Activated CD8-positive, alpha-beta memory T cell treated with anti-CD3 and anti-CD28 coated beads for 36 hours (primary cell): ENCODE measurements at regions not wholly inside any gene's neighbourhood (a gene's known extent, or its start where the extent isn't known, plus 50 kb on each side); places are given as distances from the start of the nearest gene placed in this dataset.

ENCODE experiments used
- CTCF ChIA-PET: fragments of 350-600 bp; sonication (Branson Sonifier 250); formaldehyde crosslinking; loops from one replicate; lab custom pipeline; 2021; ENCODE audit warnings: antibody characterized with exemption; lab: Charles Lee
- POLR2A ChIA-PET: fragments of 350-600 bp; sonication (Branson Sonifier 250); formaldehyde crosslinking; loops from one replicate; lab custom pipeline; 2021; ENCODE audit warnings: antibody characterized with exemption; lab: Charles Lee

DNA sequence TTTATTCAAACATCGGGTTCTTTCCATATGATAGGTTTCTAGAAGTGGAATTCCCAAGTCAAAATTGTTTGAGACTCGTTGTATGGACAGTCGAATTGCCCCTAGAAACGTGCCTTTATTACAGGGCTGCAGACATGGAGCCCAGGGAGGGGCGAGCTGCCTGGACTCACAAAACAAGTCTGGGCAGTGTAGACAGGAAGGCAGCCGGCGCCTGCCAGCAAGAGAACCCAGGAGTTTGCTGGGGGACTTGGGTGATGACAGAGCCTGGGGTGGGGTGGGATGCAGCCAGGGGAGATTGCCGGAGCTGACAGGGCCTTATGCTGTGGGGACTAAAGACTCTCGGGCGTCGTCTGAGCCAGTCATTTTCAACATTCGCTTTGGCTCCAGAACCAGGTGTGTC is 107.4 kb upstream of the MSX1 start:
- ChIA-PET CTCF (no interaction called here), POLR2A (no interaction called here)

DNA sequence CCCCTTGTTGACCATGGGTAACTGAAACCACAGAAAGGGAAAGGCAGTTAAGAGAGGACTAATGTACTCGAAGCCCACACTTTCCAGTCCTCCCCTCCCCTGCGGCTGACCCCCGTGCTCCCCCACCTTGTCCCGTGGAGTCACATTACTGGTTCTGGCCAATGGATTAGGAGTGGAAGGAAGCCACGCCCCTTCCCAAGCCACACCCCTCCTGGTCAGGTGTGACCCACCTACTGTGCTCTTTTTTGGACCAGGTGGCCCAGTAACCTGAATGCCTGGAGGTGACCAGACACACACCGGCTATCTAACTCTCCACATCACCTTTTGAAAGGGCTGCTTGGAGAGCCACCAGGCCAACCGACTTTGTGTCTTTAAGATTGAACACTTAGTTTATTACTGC is 109.3 kb upstream of the MSX1 start:
- ChIA-PET POLR2A (no interaction called here), CTCF (no interaction called here)

DNA sequence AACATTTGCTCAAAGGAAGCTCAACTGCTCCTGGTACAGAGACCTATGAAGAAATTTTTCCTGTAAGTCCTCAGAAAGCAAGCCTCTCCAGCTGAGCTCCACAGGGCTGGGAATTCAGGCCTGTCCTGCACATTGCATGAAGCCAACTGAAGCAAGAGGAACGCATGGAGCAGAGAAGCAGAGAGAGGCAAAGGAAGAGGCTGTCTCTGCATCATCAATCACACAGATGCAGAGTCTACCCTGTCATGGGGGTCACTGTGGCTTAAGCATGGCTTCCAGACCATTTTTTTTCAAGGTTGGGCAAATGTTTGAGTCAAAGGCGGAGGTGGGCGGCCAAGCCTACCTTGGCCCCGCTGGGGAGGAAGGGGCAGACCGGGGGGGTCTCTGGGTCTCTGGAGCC is 110.3 kb upstream of the MSX1 start:
- CTCF ChIA-PET: no interaction called here
- POLR2A ChIA-PET: no interaction called here

DNA sequence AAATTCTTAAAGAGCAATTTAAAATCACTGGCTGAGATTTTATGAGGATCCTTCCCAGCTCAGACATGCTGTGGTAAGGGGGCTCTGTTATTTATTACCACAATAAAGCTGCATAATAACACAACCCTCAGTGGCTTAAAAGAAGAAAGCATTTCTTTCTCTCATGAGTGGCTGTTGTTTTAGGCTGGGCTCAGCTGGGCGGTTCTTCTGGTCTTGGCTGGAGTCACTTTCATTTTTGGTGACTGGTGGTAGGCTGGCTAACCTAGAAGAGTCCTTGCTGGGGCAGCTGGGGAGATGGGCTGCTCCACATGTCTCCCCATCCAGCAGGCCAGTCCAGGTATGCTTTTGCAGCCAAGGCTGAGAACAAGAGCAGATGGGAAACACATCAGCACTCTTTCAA is 113.0 kb upstream of the MSX1 start:
- CTCF ChIA-PET: no interaction called here
- POLR2A ChIA-PET: no interaction called here

DNA sequence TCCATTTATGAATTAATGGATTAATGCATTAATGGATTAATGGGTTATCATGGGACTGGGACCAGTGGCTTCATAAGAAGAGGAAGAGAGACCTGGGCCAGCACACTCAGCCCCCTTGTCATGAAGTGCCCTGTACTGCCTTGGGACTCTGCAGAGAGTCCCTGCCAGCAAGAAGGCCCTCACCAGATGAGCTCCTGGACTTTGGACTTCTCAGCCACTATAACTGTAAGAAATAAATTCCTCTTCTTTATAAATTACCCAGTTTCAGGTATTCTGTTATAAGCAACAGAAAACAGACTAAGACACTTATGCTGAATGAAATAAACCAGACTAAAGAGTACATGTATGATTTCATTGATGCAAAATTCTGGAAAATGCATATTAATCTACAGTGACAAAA is 119.4 kb upstream of the MSX1 start:
- POLR2A ChIA-PET: no interaction called here
- CTCF ChIA-PET: no interaction called here

DNA sequence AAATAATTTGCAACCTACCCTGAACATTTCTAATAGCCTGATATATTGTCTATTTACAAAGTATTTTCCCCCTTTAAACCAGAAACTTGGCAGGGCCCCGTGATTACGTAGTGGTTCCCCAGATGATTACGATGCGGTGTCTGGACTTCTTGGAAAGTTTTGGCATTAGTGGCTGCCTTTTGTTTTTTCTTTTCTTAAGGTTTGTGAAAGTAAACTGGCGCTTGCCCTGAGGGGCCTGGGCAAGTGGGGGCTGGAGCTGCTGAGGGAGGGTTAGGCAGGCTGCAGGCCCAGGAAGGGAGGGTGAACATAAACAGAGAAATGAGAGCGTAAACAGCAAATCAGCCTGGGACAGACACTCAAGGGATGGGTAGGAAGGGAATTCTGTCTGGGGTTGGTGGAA is 123.6 kb upstream of the MSX1 start:
- ChIA-PET POLR2A (no interaction called here), CTCF (no interaction called here)

DNA sequence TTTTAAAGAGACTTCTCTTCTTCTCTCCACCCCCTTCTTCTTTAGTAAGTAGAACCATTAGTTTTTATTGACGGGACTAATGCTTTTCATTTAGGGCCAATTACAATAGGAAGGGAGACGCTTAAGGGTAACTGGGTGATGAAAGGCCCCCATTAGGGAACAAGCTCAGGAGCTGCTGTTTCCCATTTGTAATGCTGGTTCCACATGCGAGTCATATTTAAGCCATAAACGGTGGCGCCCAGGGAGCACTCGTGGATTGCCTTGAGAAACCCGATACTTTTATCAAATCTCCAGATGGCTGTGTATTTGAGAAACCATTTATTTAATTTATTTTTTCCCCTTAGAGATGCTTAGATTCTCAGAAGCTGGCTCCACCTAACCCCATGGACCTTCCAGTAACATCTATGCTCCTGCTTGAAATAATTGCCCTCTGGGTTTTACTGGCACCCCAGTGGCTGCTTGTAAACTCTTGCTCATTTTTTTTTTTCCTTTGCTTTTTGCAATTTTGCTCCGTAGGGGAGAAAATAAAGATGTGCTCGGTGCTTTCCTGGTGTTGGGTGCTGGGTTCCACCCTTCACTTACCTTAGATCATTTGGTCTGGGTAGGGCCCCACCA is 124.2 kb upstream of the MSX1 start:
- ChIA-PET CTCF (no interaction called here), POLR2A (no interaction called here)

DNA sequence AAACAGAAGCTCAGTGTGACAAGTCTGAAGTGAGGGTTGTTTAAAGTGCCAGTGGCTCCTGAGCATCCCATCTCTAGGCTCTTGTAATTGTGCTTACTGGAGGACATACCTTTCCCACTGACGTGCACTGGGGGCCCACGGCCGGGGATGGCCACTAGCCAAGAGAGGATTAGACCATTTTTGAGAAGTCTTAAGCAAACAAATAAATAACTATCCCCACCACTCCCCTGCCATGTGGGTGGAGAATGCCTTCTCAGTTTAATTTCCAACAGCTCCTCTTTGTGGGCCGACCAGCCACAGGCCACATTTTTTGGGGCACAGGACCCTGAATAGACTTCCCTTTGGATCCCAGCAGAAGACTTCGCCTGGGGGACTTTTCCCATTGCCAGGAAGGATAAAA is 125.0 kb upstream of the MSX1 start:
- ChIA-PET POLR2A (no interaction called here), CTCF (no interaction called here)

DNA sequence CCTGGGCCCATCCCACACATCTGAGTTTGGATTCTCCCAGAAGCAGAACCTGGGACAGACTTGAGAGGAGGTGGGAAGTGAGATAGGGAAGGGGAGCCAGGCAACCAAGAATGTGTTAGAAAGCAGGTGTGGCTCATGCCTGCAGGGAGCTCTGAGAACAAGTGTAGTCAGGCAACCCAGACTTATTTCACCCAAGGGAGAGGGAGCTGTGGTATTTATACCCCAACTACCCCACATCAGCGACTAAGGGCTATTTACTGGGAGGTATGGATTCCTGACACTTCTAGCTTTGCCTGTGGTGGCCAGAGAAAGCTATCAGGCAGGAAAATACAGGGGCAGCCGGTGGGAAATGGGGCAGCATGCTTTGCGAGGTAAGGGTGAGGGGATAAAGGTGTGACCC is 125.8 kb upstream of the MSX1 start:
- CTCF ChIA-PET: no interaction called here

DNA sequence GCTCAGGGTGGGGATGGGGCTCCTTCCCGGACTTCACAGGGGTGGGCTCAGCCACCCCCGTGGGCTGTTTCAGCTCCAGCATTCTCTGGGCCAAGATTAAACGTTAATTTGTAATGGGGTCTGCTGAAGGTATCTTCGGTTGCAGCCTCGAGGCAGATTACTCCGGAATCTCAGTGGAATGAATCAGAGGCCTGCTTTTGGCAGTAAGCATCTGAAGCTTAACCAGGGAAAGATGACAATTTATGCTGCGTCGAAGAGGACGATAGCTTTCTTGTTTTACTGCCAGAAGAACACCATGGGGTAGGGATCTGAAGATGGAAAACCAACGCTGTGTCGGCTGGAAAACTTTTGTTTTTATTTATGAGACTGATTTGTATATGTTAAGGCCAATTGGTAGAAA is 129.2 kb upstream of the MSX1 start:
- ChIA-PET POLR2A (no interaction called here), CTCF (no interaction called here)

More for the DNA sequence above, 125.8 kb upstream of the MSX1 start:
- POLR2A ChIA-PET: no interaction called here

DNA sequence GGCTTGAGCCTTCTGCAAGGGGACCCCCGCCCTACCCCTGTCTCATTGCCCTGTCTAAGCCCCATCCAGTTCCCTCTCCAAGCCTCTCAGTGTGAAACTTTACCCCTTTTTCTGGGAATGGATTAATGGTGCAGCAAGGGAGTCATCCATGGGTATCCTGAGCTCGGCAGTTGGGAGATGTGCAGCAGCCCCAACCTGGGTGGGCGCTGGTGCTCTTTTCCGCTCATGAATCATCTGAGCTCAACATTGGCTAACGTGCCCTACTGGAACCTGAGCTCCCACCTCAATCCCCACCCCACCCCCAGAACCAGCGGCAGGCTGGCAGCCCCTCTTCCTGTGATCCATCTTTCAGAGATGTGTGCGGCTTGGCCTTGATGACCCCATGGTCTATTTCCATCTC is 130.3 kb upstream of the MSX1 start:
- POLR2A ChIA-PET: no interaction called here

DNA sequence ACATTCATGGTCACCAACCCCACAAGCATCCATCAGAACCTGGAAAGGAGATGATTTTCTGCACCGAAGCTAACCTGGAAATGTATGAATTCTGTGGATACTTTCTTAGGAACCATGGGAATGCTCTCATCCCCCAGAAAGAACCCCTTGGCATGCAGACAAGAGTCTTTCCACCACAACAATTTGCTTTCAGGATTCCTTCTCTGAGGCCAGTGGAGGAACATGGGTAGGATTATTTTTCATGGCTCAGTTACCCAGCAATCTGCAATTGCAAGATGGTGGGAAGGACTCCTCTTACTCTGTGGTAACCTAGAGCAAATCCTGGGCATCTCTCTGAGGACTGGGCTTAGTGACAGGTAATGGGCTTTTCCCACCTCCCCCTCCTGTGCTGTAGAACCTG is 131.9 kb upstream of the MSX1 start:
- ChIA-PET CTCF (no interaction called here), POLR2A (no interaction called here)

More for the DNA sequence above, 130.3 kb upstream of the MSX1 start:
- CTCF ChIA-PET: no interaction called here

DNA sequence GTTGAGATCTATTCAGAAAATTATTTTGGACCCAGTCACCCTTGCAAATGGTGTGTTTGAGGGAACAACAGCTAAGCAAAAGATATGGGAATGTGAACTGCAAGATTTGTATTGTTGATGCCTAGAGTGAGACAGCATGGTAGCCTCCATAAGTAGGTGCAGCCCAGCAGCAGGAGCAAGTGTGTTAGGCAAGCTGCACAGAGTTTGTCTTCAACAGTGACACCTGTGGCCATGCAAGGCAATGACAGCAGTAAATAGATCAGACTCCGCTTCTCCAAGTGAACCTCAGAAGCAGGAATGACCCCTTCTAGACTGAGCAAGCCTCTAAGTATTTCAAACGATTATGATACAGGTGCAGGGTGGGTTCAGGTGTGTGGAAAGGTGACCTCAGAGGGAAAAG is 133.4 kb upstream of the MSX1 start:
- CTCF ChIA-PET: no interaction called here
- POLR2A ChIA-PET: no interaction called here

DNA sequence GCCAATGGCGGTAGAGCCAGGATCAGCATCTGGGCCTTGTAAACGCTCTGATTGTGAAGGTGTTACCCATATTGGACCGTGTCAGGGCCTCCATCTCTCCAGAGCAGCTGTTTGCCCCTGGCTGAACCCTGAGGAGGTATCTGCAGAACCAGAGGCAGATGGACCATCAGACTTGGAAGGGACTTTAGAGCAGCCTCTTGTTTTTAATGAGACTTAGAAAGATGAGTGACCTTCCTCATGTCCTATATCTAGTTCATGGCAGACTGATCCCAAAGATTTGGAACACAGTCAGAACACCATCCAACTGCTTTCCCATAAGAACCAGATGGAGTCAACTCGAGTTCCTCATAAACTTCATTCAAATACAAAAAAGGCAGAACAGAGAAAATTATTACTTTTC is 135.1 kb upstream of the MSX1 start:
- ChIA-PET CTCF (no interaction called here), POLR2A (no interaction called here)

DNA sequence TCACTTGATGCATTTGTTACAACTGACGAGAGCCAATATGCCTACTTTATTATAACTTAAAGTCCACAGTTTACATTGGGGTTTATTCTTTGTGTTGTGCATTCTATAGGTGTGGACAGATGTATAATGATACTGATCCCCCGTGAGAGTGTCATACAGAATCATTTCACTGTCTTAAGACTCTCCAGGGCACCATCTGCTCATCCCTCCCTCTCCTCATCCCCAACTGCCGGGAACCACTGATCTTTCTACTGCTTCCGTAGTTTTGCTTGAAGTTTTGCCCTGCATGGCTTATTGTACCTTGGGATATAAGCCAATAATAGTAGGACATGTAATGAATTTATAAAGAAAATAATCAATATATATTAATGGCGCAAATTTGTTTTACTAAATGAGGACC is 137.8 kb upstream of the MSX1 start:
- CTCF ChIA-PET: no interaction called here
- POLR2A ChIA-PET: no interaction called here

DNA sequence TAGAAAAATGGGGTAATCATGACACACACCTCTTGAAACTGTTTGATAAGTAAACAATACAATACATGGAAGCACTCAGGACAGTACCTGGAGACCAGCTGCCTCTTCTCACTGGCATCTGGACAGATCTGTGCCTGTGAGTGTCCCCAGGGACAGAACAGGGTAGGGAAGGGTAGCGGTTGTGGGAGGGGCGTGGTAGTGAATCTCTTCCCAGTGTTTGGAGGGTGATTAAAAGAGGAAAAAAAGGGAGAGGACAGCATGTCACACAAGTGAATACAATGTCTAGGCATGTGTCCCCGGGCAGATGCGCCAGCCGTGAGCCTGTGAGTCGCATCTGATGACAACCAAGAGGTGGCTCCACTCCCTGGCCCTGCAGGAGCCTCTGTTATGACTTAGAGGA is 138.8 kb upstream of the MSX1 start:
- CTCF ChIA-PET: interaction anchor here (0.5 kb wide), 1 partner anchor 1038 kb away, joined by 4 read pairs; no protein-coding TSS in a partner anchor
- POLR2A ChIA-PET: no interaction called here

DNA sequence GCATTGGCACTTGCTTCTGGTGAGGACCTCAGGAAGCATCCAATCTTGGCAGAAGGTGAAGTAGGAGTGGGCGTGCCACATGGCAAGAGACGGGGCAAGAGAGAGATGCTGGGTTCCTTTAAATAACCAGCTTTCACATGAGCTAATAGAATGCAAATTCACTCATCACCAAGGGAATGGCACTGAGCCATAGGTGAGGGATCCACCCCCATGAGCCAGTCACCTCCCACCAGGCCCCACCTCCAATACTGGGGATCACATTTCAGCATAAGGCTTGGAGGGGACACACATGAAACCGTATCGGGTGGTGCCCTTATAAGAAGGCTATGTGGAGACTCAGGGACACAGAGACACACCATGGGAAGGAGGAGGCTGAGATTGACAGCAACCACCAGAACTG is 140.0 kb upstream of the MSX1 start:
- POLR2A ChIA-PET: no interaction called here
- CTCF ChIA-PET: no interaction called here

DNA sequence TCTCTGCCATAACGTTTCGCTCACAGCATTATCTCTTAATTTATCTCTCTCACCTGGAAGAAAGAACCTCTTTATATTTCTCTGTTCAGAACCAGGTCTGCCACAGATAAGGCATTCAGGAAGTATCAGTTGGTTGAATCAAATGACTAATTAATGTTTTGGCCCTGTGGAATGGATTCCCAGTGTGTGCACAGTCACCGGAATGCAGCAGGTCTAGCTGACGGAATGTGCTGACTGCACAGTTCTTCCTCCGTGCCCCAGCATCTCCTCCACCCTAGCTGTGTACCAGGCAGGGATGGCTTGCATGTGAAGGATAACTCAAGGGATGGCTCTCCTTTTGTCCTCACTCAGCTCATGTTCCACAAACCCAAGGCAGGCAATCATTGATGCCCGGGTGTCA is 141.8 kb upstream of the MSX1 start:
- CTCF ChIA-PET: no interaction called here
- POLR2A ChIA-PET: no interaction called here

DNA sequence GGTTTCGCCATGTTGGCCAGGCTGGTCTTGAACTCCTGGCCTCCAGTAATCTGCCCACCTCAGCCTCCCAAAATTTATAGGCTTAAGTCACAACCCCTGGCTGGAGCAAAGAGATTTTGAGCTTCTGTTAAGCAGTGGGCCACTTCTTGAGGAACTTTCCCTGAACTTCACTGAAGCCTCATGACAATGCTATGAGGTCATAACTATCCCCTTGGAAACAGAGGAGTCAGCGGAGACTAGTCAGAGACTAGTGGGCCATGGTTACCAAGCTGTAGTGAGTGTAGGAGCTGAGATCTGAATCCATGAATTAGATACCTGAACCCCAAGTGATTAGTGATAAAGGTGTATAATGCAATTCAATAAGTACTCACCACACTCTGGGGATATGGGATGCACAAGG is 145.1 kb upstream of the MSX1 start:
- CTCF ChIA-PET: no interaction called here
- POLR2A ChIA-PET: no interaction called here

DNA sequence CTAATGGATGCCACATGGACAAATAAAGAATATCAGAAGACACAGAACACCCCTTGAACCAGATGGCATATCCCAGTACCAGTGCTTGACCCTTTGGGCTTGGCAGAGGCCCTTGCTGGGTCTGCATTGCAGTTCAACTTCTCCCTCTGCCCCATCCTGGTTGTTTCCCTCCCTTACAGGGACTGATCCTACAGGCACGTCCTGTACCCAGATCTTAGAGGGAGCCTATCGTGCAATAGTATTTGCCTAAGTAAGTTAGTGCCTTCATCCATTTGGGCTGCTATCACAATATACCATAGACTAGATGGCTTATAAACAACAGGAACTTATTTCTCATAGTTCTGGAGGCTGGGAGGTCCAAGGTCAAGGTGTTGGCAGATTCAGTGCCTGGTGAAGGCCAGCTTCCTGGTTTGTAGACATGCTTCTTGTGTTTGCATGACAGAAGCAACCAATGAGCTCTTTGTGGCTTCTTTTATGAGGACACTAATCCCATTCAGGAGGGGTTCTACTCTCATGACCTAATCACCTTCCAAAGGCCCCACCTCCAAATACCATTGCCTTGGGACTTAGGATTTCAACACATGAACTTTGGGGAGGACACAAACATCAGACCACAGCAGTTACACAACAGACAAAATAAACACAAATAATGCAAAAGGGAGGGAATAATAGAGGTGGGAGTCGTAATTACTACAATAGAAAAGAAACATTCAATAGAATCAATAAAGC is 146.5 kb upstream of the MSX1 start:
- ChIA-PET CTCF (no interaction called here), POLR2A (no interaction called here)

DNA sequence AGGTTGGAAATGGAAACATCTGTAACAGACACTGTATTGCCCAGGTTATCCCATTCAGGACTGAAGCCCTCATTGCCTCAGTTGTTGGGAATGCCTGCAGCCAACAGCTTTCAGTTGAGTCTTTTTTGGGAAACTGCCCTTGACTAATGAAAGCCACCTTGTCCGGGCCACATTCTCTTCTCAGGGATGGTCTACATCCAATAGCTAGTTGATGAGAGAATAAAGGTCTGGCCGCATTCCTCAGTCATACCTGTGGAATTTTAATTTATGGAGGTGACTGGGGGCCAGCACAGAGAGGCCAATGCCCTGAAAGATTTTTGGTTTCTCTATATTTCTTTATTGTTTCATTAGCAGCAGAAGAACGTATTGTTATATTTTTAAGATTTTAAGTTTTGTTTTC is 147.6 kb upstream of the MSX1 start:
- POLR2A ChIA-PET: no interaction called here
- CTCF ChIA-PET: interaction anchor here (0.5 kb wide), 1 partner anchor 230 kb away, joined by 3 read pairs; no protein-coding TSS in a partner anchor

DNA sequence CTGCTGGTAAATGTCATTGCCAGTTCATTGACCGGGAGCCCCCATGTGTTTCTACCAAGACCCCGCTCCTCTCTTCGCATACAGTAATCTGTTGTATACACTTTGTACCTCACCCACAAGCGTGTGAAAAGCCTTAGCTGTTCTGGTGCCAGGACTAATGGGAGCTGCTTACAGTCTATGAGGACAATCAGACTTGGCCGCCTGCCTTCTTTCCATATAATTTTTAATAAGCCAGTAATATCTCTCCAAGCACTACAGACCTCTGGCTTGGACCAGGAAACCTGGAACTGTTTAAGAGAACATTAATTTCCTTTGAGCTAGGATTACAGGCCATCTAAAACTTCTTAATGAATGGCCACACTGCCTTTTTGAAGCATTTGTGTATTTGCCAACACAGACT is 149.7 kb upstream of the MSX1 start:
- CTCF ChIA-PET: no interaction called here

More for the DNA sequence above, 149.7 kb upstream of the MSX1 start:
- POLR2A ChIA-PET: no interaction called here
